Astrocyte (in vitro differentiated cells and primary cell): ENCODE measurements at regions not wholly inside any gene's neighbourhood (a gene's known extent, or its start where the extent isn't known, plus 50 kb on each side); places are given as distances from the start of the nearest gene placed in this dataset.

Source experiments
- DNase-seq: peaks from one replicate; pipeline ENCODE4 v3.0.0-alpha.2; 2010; ENCODE audit warnings: low read depth
- FAIRE-seq: peaks from 2 replicates; lab custom pipeline; 2011; peaks lifted over from hg19 to GRCh38; lab: Jason Lieb, UNC
- H2AFZ ChIP-seq: 2 replicates; pipeline ENCODE4 v1.6.0; 2012; ENCODE audit warnings: low read depth, low read length, inconsistent platforms
- H3K27ac ChIP-seq: 2 replicates; pipeline ENCODE4 v1.5.1; 2011; ENCODE audit warnings: low read depth, low read length, inconsistent platforms
- H3K27me3 ChIP-seq: 2 replicates; pipeline ENCODE4 v1.6.0; 2011; ENCODE audit warnings: low read length, inconsistent platforms; ENCODE audit not compliant: insufficient read depth
- H3K36me3 ChIP-seq: 2 replicates; pipeline ENCODE4 v1.5.1; 2011; ENCODE audit warnings: low read length, inconsistent platforms; ENCODE audit not compliant: insufficient read depth
- H3K4me1 ChIP-seq: 2 replicates; pipeline ENCODE4 v1.5.1; 2011; ENCODE audit warnings: low read length, inconsistent platforms; ENCODE audit not compliant: insufficient read depth
- H3K4me2 ChIP-seq: 2 replicates; pipeline ENCODE4 v1.6.0; 2012; ENCODE audit warnings: low read length, inconsistent platforms
- H3K4me3 ChIP-seq: 2 replicates; pipeline ENCODE4 v1.5.1; 2011; ENCODE audit warnings: low read depth, mild to moderate bottlenecking, low read length, inconsistent platforms; ENCODE audit not compliant: insufficient read depth
- H3K79me2 ChIP-seq: 2 replicates; pipeline ENCODE4 v1.6.0; 2012; ENCODE audit warnings: mild to moderate bottlenecking, low read length, inconsistent platforms; ENCODE audit not compliant: insufficient read depth
- H3K9ac ChIP-seq: 2 replicates; pipeline ENCODE4 v1.6.0; 2012; ENCODE audit warnings: mild to moderate bottlenecking, low read length, inconsistent platforms
- H3K9me3 ChIP-seq: 2 replicates; pipeline ENCODE4 v1.5.1; 2012; ENCODE audit warnings: low read depth, mild to moderate bottlenecking, low read length, inconsistent platforms; ENCODE audit not compliant: insufficient read depth
- H4K20me1 ChIP-seq: 2 replicates; pipeline ENCODE4 v1.6.0; 2012; ENCODE audit warnings: low read length, inconsistent platforms; ENCODE audit not compliant: insufficient read depth
- H3K27ac Mint-ChIP-seq: one replicate; pipeline ENCODE4 v1.8.0; 2021; ENCODE audit warnings: mild to moderate bottlenecking, mixed read lengths; ENCODE audit not compliant: unreplicated experiment
- H3K27me3 Mint-ChIP-seq: one replicate; pipeline ENCODE4 v1.8.0; 2021; ENCODE audit warnings: low read depth, mixed read lengths; ENCODE audit not compliant: unreplicated experiment
- H3K36me3 Mint-ChIP-seq: one replicate; pipeline ENCODE4 v1.8.0; 2021; ENCODE audit warnings: low read depth, mixed read lengths; ENCODE audit not compliant: unreplicated experiment
- H3K4me1 Mint-ChIP-seq: one replicate; pipeline ENCODE4 v1.8.0; 2021; ENCODE audit warnings: low read depth, mixed read lengths; ENCODE audit not compliant: unreplicated experiment
- H3K4me3 Mint-ChIP-seq: one replicate; pipeline ENCODE4 v1.8.0; 2021; ENCODE audit warnings: mild to moderate bottlenecking, moderate library complexity, mixed read lengths; ENCODE audit not compliant: unreplicated experiment
- H3K9me3 Mint-ChIP-seq: one replicate; pipeline ENCODE4 v1.8.0; 2021; ENCODE audit warnings: mild to moderate bottlenecking, mixed read lengths; ENCODE audit not compliant: unreplicated experiment
- CTCF ChIP-seq: IDR thresholded peaks from 2 replicates; pipeline ENCODE4 v1.5.1; 2011; ENCODE audit warnings: low read depth, mild to moderate bottlenecking, inconsistent platforms, low read length, moderate library complexity; ENCODE audit not compliant: insufficient read depth
- EZH2 ChIP-seq: IDR thresholded peaks from 2 replicates; pipeline ENCODE4 v1.6.1; 2012; ENCODE audit warnings: mild to moderate bottlenecking, low read length, inconsistent platforms; ENCODE audit not compliant: insufficient read depth

GRCh38 chr7:41033500-41033899 lies 669.4 kb downstream of the INHBA start:
- Histone ChIP-seq H2AFZ (no peak overlapping the region), H4K20me1 (no peaks in the 10 kb centered on the region), H3K4me3 (no peak overlapping the region), H3K27ac (peak overlapping the region; percentile 13), H3K36me3 (no peaks in the 10 kb centered on the region), H3K9me3 (no peaks in the 10 kb centered on the region), H3K27me3 (no peaks in the 10 kb centered on the region), H3K9ac (no peak overlapping the region), H3K79me2 (no peaks in the 10 kb centered on the region), H3K4me1 (peaks cover 19% of the 10 kb centered on the region), H3K4me2 (peak overlapping the region; percentile 20)
- H3K9me3 Mint-ChIP-seq: peaks cover 5% of the 10 kb centered on the region
- no peak overlapping the region for H3K27ac Mint-ChIP-seq
- no peak for FAIRE-seq
- peak; percentile 79 for DNase-seq
- no peak overlapping the region for H3K4me3 Mint-ChIP-seq
- TF ChIP-seq EZH2: no peak
- no peak for TF ChIP-seq CTCF
- H3K36me3 Mint-ChIP-seq: no peaks in the 10 kb centered on the region
- H3K27me3 Mint-ChIP-seq: no peaks in the 10 kb centered on the region
- peaks cover 55% of the 10 kb centered on the region for H3K4me1 Mint-ChIP-seq

GRCh38 chr7:41030673-41031072 lies 672.2 kb downstream of the INHBA start:
- Mint-ChIP-seq H3K9me3 (peaks cover 2% of the 10 kb centered on the region), H3K27me3 (no peaks in the 10 kb centered on the region), H3K27ac (peak overlapping the region; percentile 42), H3K4me3 (no peak overlapping the region), H3K36me3 (no peaks in the 10 kb centered on the region), H3K4me1 (peaks cover 53% of the 10 kb centered on the region)
- Histone ChIP-seq H3K36me3 (no peaks in the 10 kb centered on the region), H3K79me2 (no peaks in the 10 kb centered on the region), H4K20me1 (no peaks in the 10 kb centered on the region), H3K9me3 (no peaks in the 10 kb centered on the region), H3K9ac (peak overlapping the region; percentile 56), H3K4me2 (peak overlapping the region; percentile 14), H3K27me3 (no peaks in the 10 kb centered on the region), H3K4me3 (no peak overlapping the region), H3K4me1 (peaks cover 28% of the 10 kb centered on the region), H2AFZ (no peak overlapping the region), H3K27ac (peak overlapping the region; percentile 96)
- no peak for TF ChIP-seq EZH2
- TF ChIP-seq CTCF: no peak
- DNase-seq: peak; percentile 54
- peak; percentile 73 for FAIRE-seq

- peaks cover 2% of the 10 kb centered on the region for H3K9me3 Mint-ChIP-seq
- Histone ChIP-seq H3K79me2 (no peaks in the 10 kb centered on the region), H3K4me1 (peaks cover 28% of the 10 kb centered on the region), H3K27ac (peak overlapping the region; percentile 96), H2AFZ (no peak overlapping the region), H3K27me3 (no peaks in the 10 kb centered on the region), H3K9ac (peak overlapping the region; percentile 73), H3K4me3 (no peak overlapping the region), H4K20me1 (no peaks in the 10 kb centered on the region), H3K4me2 (peak overlapping the region; percentile 17), H3K36me3 (no peaks in the 10 kb centered on the region), H3K9me3 (no peaks in the 10 kb centered on the region)
- no peak for TF ChIP-seq EZH2
- TF ChIP-seq CTCF: no peak
- H3K27ac Mint-ChIP-seq: peak overlapping the region; percentile 93
- no peaks in the 10 kb centered on the region for H3K27me3 Mint-ChIP-seq
- H3K36me3 Mint-ChIP-seq: no peaks in the 10 kb centered on the region
- peaks cover 48% of the 10 kb centered on the region for H3K4me1 Mint-ChIP-seq
- DNase-seq (peak; percentile 99), FAIRE-seq (peak; percentile 100)
- no peak overlapping the region for H3K4me3 Mint-ChIP-seq
Measured at GRCh38 chr7:41029072-41029499, 673.8 kb downstream of the INHBA start.
